ENCODE measurements at regions not wholly inside any gene's neighbourhood (a gene's known extent, or its start where the extent isn't known, plus 50 kb on each side); places are given as distances from the start of the nearest gene placed in this dataset.

DNA sequence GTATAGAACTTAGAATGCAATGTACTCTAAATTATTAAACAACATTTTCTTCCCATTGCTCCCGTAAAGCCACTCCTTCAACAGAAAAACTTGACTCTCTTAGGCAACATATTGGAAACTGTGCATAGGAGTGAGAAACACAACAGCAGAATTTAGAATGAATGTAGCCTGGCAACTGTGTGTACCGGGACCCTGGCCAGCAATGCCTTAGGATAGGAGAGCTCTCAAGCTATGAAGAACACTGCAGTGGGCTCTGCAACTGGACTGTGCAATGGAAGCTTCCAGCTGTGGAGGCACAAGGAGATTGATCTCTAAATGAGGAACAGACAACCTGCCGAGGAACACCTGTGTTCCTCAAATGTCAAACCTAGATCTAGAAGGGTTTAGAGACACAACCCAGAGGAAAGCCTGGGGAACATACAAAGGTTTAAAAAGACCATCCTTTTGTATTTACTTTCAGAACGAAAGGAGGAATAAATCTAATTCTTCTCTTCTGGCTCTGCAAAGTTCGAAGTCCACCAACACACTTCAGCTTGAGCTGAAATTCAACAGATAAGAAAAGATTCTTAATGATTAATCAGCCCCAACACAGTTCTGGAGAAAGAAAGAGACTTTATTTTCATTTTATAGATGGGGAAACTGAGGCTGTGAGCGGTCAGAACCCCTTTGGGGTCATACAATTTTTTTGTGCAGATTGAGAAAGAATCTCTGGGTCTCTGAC is 51.5 kb upstream of the ARL15 start:
- H3K4me1 Mint-ChIP-seq (ENCODE audit: low read depth in 2 of 2): no peaks in the 10 kb centered on the region
- no peaks in the 10 kb centered on the region for H3K36me3 Mint-ChIP-seq (ENCODE audit: insufficient read depth)
- H3K9me3 Mint-ChIP-seq: no peaks in the 10 kb centered on the region
- no peak for DNase-seq
- no peak for ATAC-seq (replicated peaks)
- H3K27ac Mint-ChIP-seq: no peak overlapping the region
- peaks cover 44 to 65% of the 10 kb centered on the region in 2 donors for H3K27me3 Mint-ChIP-seq
- H3K4me3 Mint-ChIP-seq: no peak overlapping the region

GRCh38 chr5:54360925-54361662 is 50.7 kb upstream of the ARL15 start:
- H3K36me3 Mint-ChIP-seq (ENCODE audit: insufficient read depth): no peaks in the 10 kb centered on the region
- no peaks in the 10 kb centered on the region for H3K9me3 Mint-ChIP-seq
- H3K4me1 Mint-ChIP-seq (ENCODE audit: low read depth in 2 of 2): no peaks in the 10 kb centered on the region
- H3K27ac Mint-ChIP-seq: no peak overlapping the region
- ATAC-seq (replicated peaks) (no peak), DNase-seq (no peak)
- peaks cover 44 to 66% of the 10 kb centered on the region in 2 donors for H3K27me3 Mint-ChIP-seq
- H3K4me3 Mint-ChIP-seq: no peak overlapping the region

Data from effector memory CD8-positive, alpha-beta T cell (primary cell).